ENCODE measurements at regions not wholly inside any gene's neighbourhood (a gene's known extent, or its start where the extent isn't known, plus 50 kb on each side); places are given as distances from the start of the nearest gene placed in this dataset.

DNA sequence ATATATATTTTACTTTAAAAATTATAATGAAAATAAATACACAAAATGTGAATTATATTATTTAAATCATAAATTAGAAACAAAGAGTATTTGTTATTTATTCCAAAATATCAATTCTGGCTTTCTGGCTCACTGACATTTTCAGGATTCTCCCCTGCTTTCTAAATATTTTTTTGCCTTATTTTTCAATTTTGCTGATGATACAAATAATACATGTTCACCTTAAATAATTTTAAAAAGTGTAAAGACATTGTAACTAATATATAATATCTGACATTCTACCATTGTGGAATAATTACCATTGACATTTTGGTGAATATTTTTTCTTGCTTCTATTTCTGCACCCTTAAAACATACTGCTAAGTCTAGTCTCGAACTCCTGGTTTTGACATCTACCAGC, 325.9 kb upstream of the CBLB start:
- H4K20me1 ChIP-seq (ENCODE audit: insufficient read depth, low read depth, low read length) = no peaks in the 10 kb centered on the region

GRCh38 chr3:106197532-106198194, 328.9 kb upstream of the CBLB start:
- Histone ChIP-seq H2AFZ (ENCODE audit: low read length) (no peak overlapping the region), H3K79me2 (ENCODE audit: low read length) (no peaks in the 10 kb centered on the region), H3K9me2 (replicated peaks; ENCODE audit: insufficient read depth, low read length) (no peaks in the 10 kb centered on the region), H3K9me3 (ENCODE audit: low read length) (no peaks in the 10 kb centered on the region), H3K36me3 (ENCODE audit: insufficient read depth, low read length) (no peaks in the 10 kb centered on the region), H3K9ac (ENCODE audit: low read length) (no peak overlapping the region), H3K27ac (ENCODE audit: low read length) (no peak overlapping the region), H3K4me3 (ENCODE audit: low read length) (no peak overlapping the region), H3K27me3 (ENCODE audit: low read length) (no peaks in the 10 kb centered on the region), H3K4me2 (ENCODE audit: low read depth, low read length, poor library complexity, severe bottlenecking) (no peak overlapping the region), H3K4me1 (ENCODE audit: low read length) (no peaks in the 10 kb centered on the region), H4K20me1 (ENCODE audit: insufficient read depth, low read depth, low read length) (no peaks in the 10 kb centered on the region)
- no peak for DNase-seq

More for the DNA sequence above, 325.9 kb upstream of the CBLB start:
- Histone ChIP-seq H3K9ac (ENCODE audit: low read length) (no peak overlapping the region), H3K27me3 (ENCODE audit: low read length) (no peaks in the 10 kb centered on the region), H3K79me2 (ENCODE audit: low read length) (no peaks in the 10 kb centered on the region), H3K27ac (ENCODE audit: low read length) (no peak overlapping the region), H2AFZ (ENCODE audit: low read length) (no peak overlapping the region), H3K9me3 (ENCODE audit: low read length) (no peaks in the 10 kb centered on the region), H3K9me2 (replicated peaks; ENCODE audit: insufficient read depth, low read length) (no peaks in the 10 kb centered on the region), H3K4me3 (ENCODE audit: low read length) (no peak overlapping the region), H3K4me2 (ENCODE audit: low read depth, low read length, poor library complexity, severe bottlenecking) (no peak overlapping the region), H3K36me3 (ENCODE audit: insufficient read depth, low read length) (no peaks in the 10 kb centered on the region), H3K4me1 (ENCODE audit: low read length) (no peaks in the 10 kb centered on the region)
- DNase-seq = no peak

DNA sequence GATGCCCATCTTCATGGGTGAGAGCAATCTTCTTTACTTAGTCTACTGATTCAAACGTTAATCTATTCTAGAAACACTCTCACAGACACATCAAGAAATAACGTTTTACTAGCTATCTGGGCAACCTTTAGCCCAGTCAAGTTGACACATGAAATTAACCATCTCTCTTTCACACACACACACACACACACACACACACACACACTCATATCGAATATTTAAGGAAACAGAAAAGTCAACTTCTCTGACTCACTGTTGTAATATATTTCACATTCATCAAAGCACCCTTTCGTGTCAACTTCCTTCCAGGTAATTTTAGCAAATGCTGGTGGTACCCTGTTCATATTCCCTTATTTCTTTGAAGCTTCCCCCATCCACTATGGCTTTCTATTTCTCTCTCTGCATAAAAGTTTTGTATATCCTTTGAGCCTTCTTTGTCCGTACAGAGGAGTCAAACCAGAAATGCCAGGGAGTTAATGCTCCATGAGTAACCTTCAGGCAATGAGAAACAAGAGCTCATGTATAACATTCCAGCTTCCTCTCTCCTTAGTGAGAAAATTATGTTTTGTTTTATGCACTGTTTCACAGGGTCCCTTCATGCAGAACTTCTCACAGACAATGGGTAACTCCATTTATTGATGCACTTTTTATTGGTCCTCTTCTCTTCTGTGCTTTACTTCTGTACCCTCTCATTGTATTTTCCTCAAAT, 335.5 kb upstream of the CBLB start:
- DNase-seq = no peak
- Histone ChIP-seq H3K36me3 (ENCODE audit: insufficient read depth, low read length) (no peaks in the 10 kb centered on the region), H3K4me1 (ENCODE audit: low read length) (no peaks in the 10 kb centered on the region), H3K79me2 (ENCODE audit: low read length) (no peaks in the 10 kb centered on the region), H3K27me3 (ENCODE audit: low read length) (no peaks in the 10 kb centered on the region), H3K9ac (ENCODE audit: low read length) (no peak overlapping the region), H3K4me2 (ENCODE audit: low read depth, low read length, poor library complexity, severe bottlenecking) (no peak overlapping the region), H3K4me3 (ENCODE audit: low read length) (no peak overlapping the region), H3K27ac (ENCODE audit: low read length) (no peak overlapping the region), H2AFZ (ENCODE audit: low read length) (no peak overlapping the region), H4K20me1 (ENCODE audit: insufficient read depth, low read depth, low read length) (no peaks in the 10 kb centered on the region), H3K9me2 (replicated peaks; ENCODE audit: insufficient read depth, low read length) (no peaks in the 10 kb centered on the region), H3K9me3 (ENCODE audit: low read length) (no peaks in the 10 kb centered on the region)

GRCh38 chr3:106206146-106206545, 337.3 kb upstream of the CBLB start:
- H3K4me1 ChIP-seq (ENCODE audit: low read length) = no peaks in the 10 kb centered on the region
- no peak overlapping the region for H3K4me2 ChIP-seq (ENCODE audit: low read depth, low read length, poor library complexity, severe bottlenecking)
- no peak overlapping the region for H3K9ac ChIP-seq (ENCODE audit: low read length)
- DNase-seq = no peak
- no peak overlapping the region for H2AFZ ChIP-seq (ENCODE audit: low read length)
- H3K4me3 ChIP-seq (ENCODE audit: low read length) = no peak overlapping the region
- H3K9me3 ChIP-seq (ENCODE audit: low read length) = no peaks in the 10 kb centered on the region
- H3K27ac ChIP-seq (ENCODE audit: low read length) = no peak overlapping the region
- H3K9me2 ChIP-seq (replicated peaks; ENCODE audit: insufficient read depth, low read length) = no peaks in the 10 kb centered on the region
- no peaks in the 10 kb centered on the region for H3K36me3 ChIP-seq (ENCODE audit: insufficient read depth, low read length)
- no peaks in the 10 kb centered on the region for H4K20me1 ChIP-seq (ENCODE audit: insufficient read depth, low read depth, low read length)
- H3K79me2 ChIP-seq (ENCODE audit: low read length) = no peaks in the 10 kb centered on the region
- H3K27me3 ChIP-seq (ENCODE audit: low read length) = no peaks in the 10 kb centered on the region

DNA sequence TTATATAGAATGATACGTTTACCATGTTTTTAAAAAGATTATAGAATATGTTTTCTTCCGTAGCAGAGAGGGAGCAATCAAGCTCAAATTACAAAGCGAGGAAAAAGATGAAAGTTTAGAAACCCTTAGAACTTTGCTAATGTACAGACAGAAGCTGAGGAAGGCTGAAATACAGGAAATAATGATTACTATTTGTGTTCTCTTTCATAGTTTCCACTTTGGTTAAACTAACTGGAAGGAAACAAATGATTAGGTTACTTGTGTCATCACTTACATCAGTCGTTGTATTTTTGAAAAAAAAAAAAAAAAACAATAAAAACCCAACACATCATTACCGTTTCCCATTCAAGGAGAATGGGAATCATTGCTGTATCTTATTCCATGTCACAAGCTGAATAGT, 337.8 kb upstream of the CBLB start:
- H2AFZ ChIP-seq (ENCODE audit: low read length) = no peak overlapping the region
- no peaks in the 10 kb centered on the region for H3K36me3 ChIP-seq (ENCODE audit: insufficient read depth, low read length)
- H3K9me2 ChIP-seq (replicated peaks; ENCODE audit: insufficient read depth, low read length) = no peaks in the 10 kb centered on the region
- no peak for DNase-seq
- H3K9me3 ChIP-seq (ENCODE audit: low read length) = no peaks in the 10 kb centered on the region
- H4K20me1 ChIP-seq (ENCODE audit: insufficient read depth, low read depth, low read length) = no peaks in the 10 kb centered on the region
- H3K9ac ChIP-seq (ENCODE audit: low read length) = no peak overlapping the region
- H3K27ac ChIP-seq (ENCODE audit: low read length) = no peak overlapping the region
- no peaks in the 10 kb centered on the region for H3K27me3 ChIP-seq (ENCODE audit: low read length)
- no peaks in the 10 kb centered on the region for H3K79me2 ChIP-seq (ENCODE audit: low read length)
- H3K4me1 ChIP-seq (ENCODE audit: low read length) = no peaks in the 10 kb centered on the region
- no peak overlapping the region for H3K4me2 ChIP-seq (ENCODE audit: low read depth, low read length, poor library complexity, severe bottlenecking)
- H3K4me3 ChIP-seq (ENCODE audit: low read length) = no peak overlapping the region

GRCh38 chr3:106208251-106208650, 339.4 kb upstream of the CBLB start:
- Histone ChIP-seq H3K27me3 (ENCODE audit: low read length) (no peaks in the 10 kb centered on the region), H4K20me1 (ENCODE audit: insufficient read depth, low read depth, low read length) (no peaks in the 10 kb centered on the region), H3K36me3 (ENCODE audit: insufficient read depth, low read length) (no peaks in the 10 kb centered on the region), H3K4me1 (ENCODE audit: low read length) (no peaks in the 10 kb centered on the region), H3K9me2 (replicated peaks; ENCODE audit: insufficient read depth, low read length) (no peaks in the 10 kb centered on the region), H3K4me3 (ENCODE audit: low read length) (no peak overlapping the region), H3K9ac (ENCODE audit: low read length) (no peak overlapping the region), H3K79me2 (ENCODE audit: low read length) (no peaks in the 10 kb centered on the region), H2AFZ (ENCODE audit: low read length) (no peak overlapping the region), H3K27ac (ENCODE audit: low read length) (no peak overlapping the region), H3K4me2 (ENCODE audit: low read depth, low read length, poor library complexity, severe bottlenecking) (no peak overlapping the region), H3K9me3 (ENCODE audit: low read length) (no peaks in the 10 kb centered on the region)
- DNase-seq = no peak

DNA sequence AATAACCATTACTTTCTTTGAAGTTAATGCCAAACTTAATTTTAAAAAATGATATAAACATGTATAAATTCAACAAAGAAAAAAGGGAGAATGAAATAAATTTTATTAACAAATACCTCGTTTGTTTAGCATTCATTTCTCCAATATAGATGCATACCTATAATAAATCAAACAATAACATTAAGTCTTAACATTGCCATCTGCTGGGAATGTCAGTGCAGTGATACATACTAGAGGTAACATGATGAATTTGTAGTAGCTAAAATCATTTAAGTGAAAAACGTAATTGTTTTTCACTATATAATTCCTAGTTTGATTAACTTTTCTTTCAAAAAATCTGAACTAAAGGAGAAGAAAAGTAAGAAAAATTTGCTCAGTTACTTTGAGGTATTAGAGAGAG, 340.2 kb upstream of the CBLB start:
- H3K27me3 ChIP-seq (ENCODE audit: low read length) = no peaks in the 10 kb centered on the region
- H3K9me2 ChIP-seq (replicated peaks; ENCODE audit: insufficient read depth, low read length) = no peaks in the 10 kb centered on the region
- peaks cover 6% of the 10 kb centered on the region for H3K4me1 ChIP-seq (ENCODE audit: low read length)
- no peaks in the 10 kb centered on the region for H3K36me3 ChIP-seq (ENCODE audit: insufficient read depth, low read length)
- H4K20me1 ChIP-seq (ENCODE audit: insufficient read depth, low read depth, low read length) = no peaks in the 10 kb centered on the region
- DNase-seq = no peak
- H2AFZ ChIP-seq (ENCODE audit: low read length) = no peak overlapping the region
- no peaks in the 10 kb centered on the region for H3K79me2 ChIP-seq (ENCODE audit: low read length)
- no peak overlapping the region for H3K27ac ChIP-seq (ENCODE audit: low read length)
- H3K4me2 ChIP-seq (ENCODE audit: low read depth, low read length, poor library complexity, severe bottlenecking) = no peak overlapping the region
- H3K9ac ChIP-seq (ENCODE audit: low read length) = no peak overlapping the region
- H3K9me3 ChIP-seq (ENCODE audit: low read length) = no peaks in the 10 kb centered on the region
- no peak overlapping the region for H3K4me3 ChIP-seq (ENCODE audit: low read length)

DNA sequence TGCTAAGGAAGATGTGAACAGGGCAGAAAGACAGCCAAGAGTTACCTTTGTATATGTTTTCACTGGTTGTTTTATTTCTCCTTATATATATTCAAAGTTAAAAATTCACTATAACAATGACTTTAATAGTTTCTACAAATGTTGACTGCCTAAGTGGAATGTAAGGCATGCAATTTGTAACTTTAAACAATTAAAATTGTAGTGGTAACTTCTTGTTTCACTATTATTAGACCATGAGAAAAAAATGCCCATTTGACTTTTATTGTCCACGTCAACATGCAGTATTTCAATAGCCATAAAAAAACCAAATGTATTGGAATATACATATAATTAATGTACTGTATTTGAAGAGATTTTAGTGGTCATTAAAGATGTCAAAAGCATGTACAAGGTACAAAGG, 340.7 kb upstream of the CBLB start:
- no peaks in the 10 kb centered on the region for H3K9me3 ChIP-seq (ENCODE audit: low read length)
- H3K79me2 ChIP-seq (ENCODE audit: low read length) = no peaks in the 10 kb centered on the region
- H3K4me3 ChIP-seq (ENCODE audit: low read length) = no peak overlapping the region
- H3K27me3 ChIP-seq (ENCODE audit: low read length) = no peaks in the 10 kb centered on the region
- no peak for DNase-seq
- no peaks in the 10 kb centered on the region for H3K9me2 ChIP-seq (replicated peaks; ENCODE audit: insufficient read depth, low read length)
- H3K27ac ChIP-seq (ENCODE audit: low read length) = no peak overlapping the region
- H3K36me3 ChIP-seq (ENCODE audit: insufficient read depth, low read length) = no peaks in the 10 kb centered on the region
- H4K20me1 ChIP-seq (ENCODE audit: insufficient read depth, low read depth, low read length) = no peaks in the 10 kb centered on the region
- H2AFZ ChIP-seq (ENCODE audit: low read length) = no peak overlapping the region
- H3K9ac ChIP-seq (ENCODE audit: low read length) = no peak overlapping the region
- H3K4me2 ChIP-seq (ENCODE audit: low read depth, low read length, poor library complexity, severe bottlenecking) = no peak overlapping the region
- H3K4me1 ChIP-seq (ENCODE audit: low read length) = peaks cover 9% of the 10 kb centered on the region

Measured in Karpas-422 (cell line).